HL-60 (cell line): ENCODE measurements at regions not wholly inside any gene's neighbourhood (a gene's known extent, or its start where the extent isn't known, plus 50 kb on each side); places are given as distances from the start of the nearest gene placed in this dataset.

Source experiments
- DNase-seq, 2 experiments: peaks; one replicate each; pipeline ENCODE4 v3.0.0-alpha.2; 2010 to 2020; ENCODE audit warnings: low read depth in 1 of 2, low spot score in 1 of 2
- H3K27ac ChIP-seq: fragments of 250-450 bp; sonication (Bioruptor Pico); replicated peaks from 2 replicates; pipeline ENCODE4 v1.5.1; 2020; ENCODE audit warnings: mild to moderate bottlenecking, moderate library complexity
- H3K27me3 ChIP-seq: fragments of 250-450 bp; sonication (Bioruptor Pico); 2 replicates; pipeline ENCODE4 v1.5.1; 2021; ENCODE audit warnings: mild to moderate bottlenecking, moderate library complexity; ENCODE audit not compliant: insufficient read depth, poor library complexity, severe bottlenecking
- H3K4me3 ChIP-seq: replicated peaks from 2 replicates; pipeline ENCODE4 v1.5.1; 2011; ENCODE audit warnings: mild to moderate bottlenecking, control low read depth, low read length; ENCODE audit not compliant: insufficient read depth
- GABPA ChIP-seq: IDR thresholded peaks from 2 replicates; pipeline ENCODE4 v1.6.1; 2012; ENCODE audit warnings: low read depth
- POLR2AphosphoS5 ChIP-seq: IDR thresholded peaks from 2 replicates; pipeline ENCODE4 v1.6.1; 2012; ENCODE audit warnings: low read depth
- SPI1 ChIP-seq: IDR thresholded peaks from 2 replicates; pipeline ENCODE4 v1.6.1; 2012; ENCODE audit warnings: low read depth, mild to moderate bottlenecking, borderline replicate concordance
- TF ChIP-seq, protein P1 (sequence below): IDR thresholded peaks from one replicate; pipeline ENCODE4 v1.5.1; 2011; ENCODE audit warnings: low read length, control low read depth, inconsistent platforms; ENCODE audit not compliant: insufficient read depth
- TF ChIP-seq, protein P2 (sequence below): IDR thresholded peaks from 2 replicates; pipeline ENCODE4 v1.6.1; 2012; ENCODE audit warnings: low read depth; ENCODE audit not compliant: insufficient replicate concordance

DNA sequence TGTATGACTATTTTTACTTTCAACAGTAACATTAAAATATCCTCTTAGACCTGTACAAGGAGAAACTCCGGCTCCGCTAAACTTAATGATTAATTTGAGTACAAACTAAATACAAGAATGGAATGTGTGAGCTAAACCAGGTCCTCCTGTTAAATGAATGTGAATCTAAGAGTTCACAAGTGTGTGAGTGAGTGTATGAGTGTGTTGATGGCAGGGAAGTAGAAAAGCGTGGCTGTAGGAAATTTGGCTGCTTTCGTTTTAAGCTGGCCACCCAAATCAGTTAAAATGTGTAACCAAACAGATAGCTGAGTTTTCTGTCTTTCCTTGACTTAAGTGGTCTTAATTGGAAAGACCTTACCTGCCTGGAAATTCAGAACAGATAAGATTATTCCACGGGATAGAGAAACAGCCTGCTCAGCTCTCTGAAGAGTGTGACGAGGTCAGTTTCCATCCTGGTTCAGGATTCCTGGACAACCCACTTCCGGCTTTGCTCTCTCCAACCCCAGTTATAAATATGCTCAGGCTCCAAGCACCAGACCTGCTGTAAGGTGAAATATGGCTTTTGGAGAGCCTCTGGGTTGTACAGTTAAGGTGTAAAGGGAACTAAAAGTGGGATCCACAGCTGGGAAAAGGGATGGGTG, 908.6 kb upstream of the EDIL3 start:
- H3K4me3 ChIP-seq, result no peak overlapping the region
- H3K27ac ChIP-seq, result no peak overlapping the region
- DNase-seq, result no peak
- no peaks in the 10 kb centered on the region for H3K27me3 ChIP-seq
- TF ChIP-seq POLR2AphosphoS5, result no peak
- TF ChIP-seq, protein P1, sequence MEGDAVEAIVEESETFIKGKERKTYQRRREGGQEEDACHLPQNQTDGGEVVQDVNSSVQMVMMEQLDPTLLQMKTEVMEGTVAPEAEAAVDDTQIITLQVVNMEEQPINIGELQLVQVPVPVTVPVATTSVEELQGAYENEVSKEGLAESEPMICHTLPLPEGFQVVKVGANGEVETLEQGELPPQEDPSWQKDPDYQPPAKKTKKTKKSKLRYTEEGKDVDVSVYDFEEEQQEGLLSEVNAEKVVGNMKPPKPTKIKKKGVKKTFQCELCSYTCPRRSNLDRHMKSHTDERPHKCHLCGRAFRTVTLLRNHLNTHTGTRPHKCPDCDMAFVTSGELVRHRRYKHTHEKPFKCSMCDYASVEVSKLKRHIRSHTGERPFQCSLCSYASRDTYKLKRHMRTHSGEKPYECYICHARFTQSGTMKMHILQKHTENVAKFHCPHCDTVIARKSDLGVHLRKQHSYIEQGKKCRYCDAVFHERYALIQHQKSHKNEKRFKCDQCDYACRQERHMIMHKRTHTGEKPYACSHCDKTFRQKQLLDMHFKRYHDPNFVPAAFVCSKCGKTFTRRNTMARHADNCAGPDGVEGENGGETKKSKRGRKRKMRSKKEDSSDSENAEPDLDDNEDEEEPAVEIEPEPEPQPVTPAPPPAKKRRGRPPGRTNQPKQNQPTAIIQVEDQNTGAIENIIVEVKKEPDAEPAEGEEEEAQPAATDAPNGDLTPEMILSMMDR, result no peak
- TF ChIP-seq SPI1, result no peak
- TF ChIP-seq GABPA, result no peak
- TF ChIP-seq, protein P2, sequence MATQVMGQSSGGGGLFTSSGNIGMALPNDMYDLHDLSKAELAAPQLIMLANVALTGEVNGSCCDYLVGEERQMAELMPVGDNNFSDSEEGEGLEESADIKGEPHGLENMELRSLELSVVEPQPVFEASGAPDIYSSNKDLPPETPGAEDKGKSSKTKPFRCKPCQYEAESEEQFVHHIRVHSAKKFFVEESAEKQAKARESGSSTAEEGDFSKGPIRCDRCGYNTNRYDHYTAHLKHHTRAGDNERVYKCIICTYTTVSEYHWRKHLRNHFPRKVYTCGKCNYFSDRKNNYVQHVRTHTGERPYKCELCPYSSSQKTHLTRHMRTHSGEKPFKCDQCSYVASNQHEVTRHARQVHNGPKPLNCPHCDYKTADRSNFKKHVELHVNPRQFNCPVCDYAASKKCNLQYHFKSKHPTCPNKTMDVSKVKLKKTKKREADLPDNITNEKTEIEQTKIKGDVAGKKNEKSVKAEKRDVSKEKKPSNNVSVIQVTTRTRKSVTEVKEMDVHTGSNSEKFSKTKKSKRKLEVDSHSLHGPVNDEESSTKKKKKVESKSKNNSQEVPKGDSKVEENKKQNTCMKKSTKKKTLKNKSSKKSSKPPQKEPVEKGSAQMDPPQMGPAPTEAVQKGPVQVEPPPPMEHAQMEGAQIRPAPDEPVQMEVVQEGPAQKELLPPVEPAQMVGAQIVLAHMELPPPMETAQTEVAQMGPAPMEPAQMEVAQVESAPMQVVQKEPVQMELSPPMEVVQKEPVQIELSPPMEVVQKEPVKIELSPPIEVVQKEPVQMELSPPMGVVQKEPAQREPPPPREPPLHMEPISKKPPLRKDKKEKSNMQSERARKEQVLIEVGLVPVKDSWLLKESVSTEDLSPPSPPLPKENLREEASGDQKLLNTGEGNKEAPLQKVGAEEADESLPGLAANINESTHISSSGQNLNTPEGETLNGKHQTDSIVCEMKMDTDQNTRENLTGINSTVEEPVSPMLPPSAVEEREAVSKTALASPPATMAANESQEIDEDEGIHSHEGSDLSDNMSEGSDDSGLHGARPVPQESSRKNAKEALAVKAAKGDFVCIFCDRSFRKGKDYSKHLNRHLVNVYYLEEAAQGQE, result no peak

DNA sequence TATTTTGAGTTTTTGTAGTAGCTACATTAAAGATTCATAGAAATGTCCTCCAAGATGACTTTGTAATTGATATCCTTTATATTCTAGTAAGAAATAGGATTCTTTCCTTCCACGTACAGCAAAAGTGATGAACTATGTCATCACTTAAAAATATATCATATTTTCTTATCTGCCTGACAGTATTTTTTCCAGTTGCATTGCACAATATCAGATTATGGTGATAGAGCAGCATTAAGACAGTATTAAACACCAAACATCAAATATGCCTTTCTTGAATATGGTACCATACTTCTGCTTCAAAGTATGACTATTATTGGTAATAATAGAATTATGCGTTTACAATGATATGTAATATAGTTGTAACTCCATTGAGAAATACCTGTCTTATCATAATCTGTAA, 919.8 kb upstream of the EDIL3 start:
- no peak for DNase-seq
- H3K4me3 ChIP-seq, result no peak overlapping the region
- no peak overlapping the region for H3K27ac ChIP-seq
- TF ChIP-seq, protein P2, result no peak
- no peak for TF ChIP-seq SPI1
- TF ChIP-seq, protein P1, result no peak
- no peak for TF ChIP-seq POLR2AphosphoS5
- no peak for TF ChIP-seq GABPA
- no peaks in the 10 kb centered on the region for H3K27me3 ChIP-seq

DNA sequence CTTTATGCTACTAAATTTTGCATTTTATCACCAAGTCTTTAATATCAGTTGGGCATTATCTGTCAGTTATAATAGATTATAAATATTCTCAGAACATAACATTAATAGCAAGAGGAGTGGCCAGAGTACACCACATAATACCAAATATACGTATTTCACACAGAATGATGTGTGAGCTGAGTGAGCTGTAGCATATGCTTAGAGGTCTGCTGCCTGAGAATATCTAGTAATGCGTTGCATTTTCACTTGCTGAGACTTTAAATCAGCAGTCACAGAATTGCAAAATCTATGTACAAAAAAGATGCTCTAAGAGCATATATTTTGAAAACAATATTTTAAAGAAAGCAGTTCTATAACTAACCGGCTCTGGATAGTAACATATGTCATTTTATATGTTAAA, 921.1 kb upstream of the EDIL3 start:
- DNase-seq, result no peak
- H3K27me3 ChIP-seq, result no peaks in the 10 kb centered on the region
- TF ChIP-seq, protein P2, result no peak
- TF ChIP-seq POLR2AphosphoS5 (no peak), GABPA (no peak), SPI1 (no peak)
- TF ChIP-seq, protein P1, result no peak
- H3K27ac ChIP-seq, result no peak overlapping the region
- no peak overlapping the region for H3K4me3 ChIP-seq
